ENCODE measurements at regions not wholly inside any gene's neighbourhood (a gene's known extent, or its start where the extent isn't known, plus 50 kb on each side); places are given as distances from the start of the nearest gene placed in this dataset.

DNA sequence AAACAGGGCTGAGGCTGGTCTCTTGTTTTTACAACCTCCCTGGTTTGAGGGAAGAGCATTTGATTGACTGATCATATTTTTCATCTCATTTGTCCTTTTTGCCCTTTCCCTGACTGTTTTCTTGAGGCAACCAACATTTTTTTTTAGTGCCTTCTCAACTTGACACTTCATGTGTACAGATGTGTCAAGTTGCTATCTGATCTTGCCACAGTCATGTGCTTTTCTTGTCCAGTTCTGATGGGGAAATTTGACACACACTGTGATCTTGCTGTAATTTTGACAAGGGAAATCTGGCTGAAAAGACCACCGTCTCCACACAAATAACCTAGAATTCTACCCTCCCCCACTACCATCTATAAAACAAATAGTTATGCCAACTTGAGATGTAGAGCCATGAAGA lies 329.6 kb downstream of the KCTD12 start:
- no peaks in the 10 kb centered on the region for H3K27me3 Mint-ChIP-seq (ENCODE audit: low read depth)
- WGBS (ENCODE audit: extremely low coverage, insufficient read length, low lambda C conversion rate) = no CpG with 5 or more reads among the region's 1 CpG
- Histone ChIP-seq H3K56ac (ENCODE audit: insufficient read length, low read depth, low read length) (no peak overlapping the region), H4K8ac (replicated peaks; ENCODE audit: insufficient read length, low read depth, low read length) (no peak overlapping the region), H4K5ac (ENCODE audit: insufficient read length, low read depth, low read length) (no peak overlapping the region), H3T11ph (ENCODE audit: low read length) (no peak overlapping the region), H2BK120ac (ENCODE audit: low read depth, low read length, poor library complexity, severe bottlenecking) (no peak overlapping the region), H3K9me3 (ENCODE audit: control insufficient read depth, low read depth, low read length) (no peaks in the 10 kb centered on the region), H3K4me2 (ENCODE audit: insufficient read depth, insufficient read length, low read length) (no peak overlapping the region), H3K9ac (ENCODE audit: extremely low read depth, insufficient read length, low read length) (no peak overlapping the region), H3K23me2 (ENCODE audit: insufficient read length, low read depth, low read length, poor library complexity, severe bottlenecking) (no peaks in the 10 kb centered on the region), H2AFZ (ENCODE audit: low read length) (no peak overlapping the region), H3K79me2 (ENCODE audit: insufficient read depth, low read length) (no peaks in the 10 kb centered on the region), H2BK12ac (ENCODE audit: insufficient read length, low read depth, low read length) (no peak overlapping the region), H3K4me1 (ENCODE audit: insufficient read depth, low read length) (no peaks in the 10 kb centered on the region), H4K20me1 (ENCODE audit: control insufficient read depth, insufficient read depth, insufficient read length) (no peaks in the 10 kb centered on the region), H3K4ac (ENCODE audit: low read depth, low read length) (no peak overlapping the region), H4K91ac (ENCODE audit: insufficient read length, low read depth, low read length) (no peak overlapping the region), H2BK15ac (ENCODE audit: low read depth, low read length) (no peak overlapping the region), H3K18ac (ENCODE audit: insufficient read length, low read depth, low read length) (no peak overlapping the region), H2AK5ac (ENCODE audit: insufficient read length, low read length) (no peak overlapping the region), H2BK20ac (ENCODE audit: low read depth, low read length, poor library complexity, severe bottlenecking) (no peak overlapping the region), H3K79me1 (ENCODE audit: insufficient read depth, low read depth, low read length, poor library complexity, severe bottlenecking) (no peaks in the 10 kb centered on the region), H3K27me3 (ENCODE audit: insufficient read depth, low read length) (no peaks in the 10 kb centered on the region), H2BK5ac (ENCODE audit: insufficient read length, low read length) (no peak overlapping the region), H3K14ac (ENCODE audit: insufficient read depth, low read length) (no peak overlapping the region), H3K27ac (ENCODE audit: insufficient read length, low read depth, low read length) (no peak overlapping the region), H3K23ac (ENCODE audit: insufficient read length, low read depth, low read length) (no peak overlapping the region)
- H3K4me3 Mint-ChIP-seq = no peak overlapping the region
- no peak for DNase-seq
- no peaks in the 10 kb centered on the region for H3K4me1 Mint-ChIP-seq
- no peaks in the 10 kb centered on the region for H3K9me3 Mint-ChIP-seq
- no peak overlapping the region for H3K27ac Mint-ChIP-seq
- no peaks in the 10 kb centered on the region for H3K36me3 Mint-ChIP-seq (ENCODE audit: insufficient read depth in 1 of 3, low read depth in 3 of 3)
- TF ChIP-seq, protein P1, sequence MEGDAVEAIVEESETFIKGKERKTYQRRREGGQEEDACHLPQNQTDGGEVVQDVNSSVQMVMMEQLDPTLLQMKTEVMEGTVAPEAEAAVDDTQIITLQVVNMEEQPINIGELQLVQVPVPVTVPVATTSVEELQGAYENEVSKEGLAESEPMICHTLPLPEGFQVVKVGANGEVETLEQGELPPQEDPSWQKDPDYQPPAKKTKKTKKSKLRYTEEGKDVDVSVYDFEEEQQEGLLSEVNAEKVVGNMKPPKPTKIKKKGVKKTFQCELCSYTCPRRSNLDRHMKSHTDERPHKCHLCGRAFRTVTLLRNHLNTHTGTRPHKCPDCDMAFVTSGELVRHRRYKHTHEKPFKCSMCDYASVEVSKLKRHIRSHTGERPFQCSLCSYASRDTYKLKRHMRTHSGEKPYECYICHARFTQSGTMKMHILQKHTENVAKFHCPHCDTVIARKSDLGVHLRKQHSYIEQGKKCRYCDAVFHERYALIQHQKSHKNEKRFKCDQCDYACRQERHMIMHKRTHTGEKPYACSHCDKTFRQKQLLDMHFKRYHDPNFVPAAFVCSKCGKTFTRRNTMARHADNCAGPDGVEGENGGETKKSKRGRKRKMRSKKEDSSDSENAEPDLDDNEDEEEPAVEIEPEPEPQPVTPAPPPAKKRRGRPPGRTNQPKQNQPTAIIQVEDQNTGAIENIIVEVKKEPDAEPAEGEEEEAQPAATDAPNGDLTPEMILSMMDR (conservative IDR thresholded peaks at IDR 0.05) = no peak
